HUES64 (cell line): ENCODE measurements at regions not wholly inside any gene's neighbourhood (a gene's known extent, or its start where the extent isn't known, plus 50 kb on each side); places are given as distances from the start of the nearest gene placed in this dataset.

Experiments
- H3K27ac ChIP-seq: 2 replicates; pipeline ENCODE4 v1.7.0; 2013; ENCODE audit warnings: low read depth, low read length, inconsistent platforms
- H3K27me3 ChIP-seq: 2 replicates; pipeline ENCODE4 v1.6.1; 2013; ENCODE audit warnings: mild to moderate bottlenecking, low read length; ENCODE audit not compliant: insufficient read depth
- H3K36me3 ChIP-seq: 2 replicates; pipeline ENCODE4 v1.6.1; 2013; ENCODE audit warnings: mild to moderate bottlenecking, low read length; ENCODE audit not compliant: insufficient read depth
- H3K4me1 ChIP-seq: 2 replicates; pipeline ENCODE4 v1.6.1; 2013; ENCODE audit warnings: mild to moderate bottlenecking, low read length, moderate library complexity; ENCODE audit not compliant: insufficient read depth
- H3K4me3 ChIP-seq: 2 replicates; pipeline ENCODE4 v1.5.1; 2013; ENCODE audit warnings: mild to moderate bottlenecking, low read length, moderate library complexity
- H3K9ac ChIP-seq: 2 replicates; pipeline ENCODE4 v1.6.1; 2013; ENCODE audit warnings: mild to moderate bottlenecking, low read depth, low read length
- H3K9me3 ChIP-seq: 2 replicates; pipeline ENCODE4 v1.6.1; 2013; ENCODE audit warnings: low read depth, low read length; ENCODE audit not compliant: insufficient read depth
- WGBS: fragments of 150-250, 120-280 bp; methylation state at CpG from one replicate; pipeline ENCODE4 v1.1.7; 2013; ENCODE audit warnings: missing lambda C conversion rate; 5-methylcytosine and 5-hydroxymethylcytosine counted together

GRCh38 chr3:31027191-31027761 lies 132.8 kb upstream of the GADL1 start:
- no peaks in the 10 kb centered on the region for H3K4me1 ChIP-seq
- H3K27me3 ChIP-seq = peaks cover 2% of the 10 kb centered on the region; the same call in 1 of the 2 replicates
- H3K4me3 ChIP-seq = no peak overlapping the region
- no peak overlapping the region for H3K27ac ChIP-seq
- H3K36me3 ChIP-seq = no peaks in the 10 kb centered on the region
- WGBS = 100% methylated on average over 1 of the region's 1 CpG
- no peak overlapping the region for H3K9ac ChIP-seq
- peaks cover 10% of the 10 kb centered on the region; the same call in 1 of the 2 replicates for H3K9me3 ChIP-seq

GRCh38 chr3:31027914-31028313 lies 133.5 kb upstream of the GADL1 start:
- 100% methylated on average over 1 of the region's 2 CpGs for WGBS

GRCh38 chr3:31028766-31029165 lies 134.3 kb upstream of the GADL1 start:
- H3K4me1 ChIP-seq = no peaks in the 10 kb centered on the region
- no peak overlapping the region for H3K9ac ChIP-seq
- H3K27ac ChIP-seq = no peak overlapping the region
- no peak overlapping the region for H3K4me3 ChIP-seq
- no peaks in the 10 kb centered on the region for H3K27me3 ChIP-seq
- peaks cover 10% of the 10 kb centered on the region; the same call in 1 of the 2 replicates for H3K9me3 ChIP-seq
- WGBS = 89% methylated on average over 1 of the region's 1 CpG
- H3K36me3 ChIP-seq = no peaks in the 10 kb centered on the region

More at GRCh38 chr3:31027914-31028313, 133.5 kb upstream of the GADL1 start:
- no peak overlapping the region for H3K4me3 ChIP-seq
- no peaks in the 10 kb centered on the region for H3K4me1 ChIP-seq
- H3K36me3 ChIP-seq = no peaks in the 10 kb centered on the region
- no peak overlapping the region for H3K27ac ChIP-seq
- peaks cover 10% of the 10 kb centered on the region; the same call in 1 of the 2 replicates for H3K9me3 ChIP-seq
- no peak overlapping the region for H3K9ac ChIP-seq
- H3K27me3 ChIP-seq = peaks cover 1% of the 10 kb centered on the region; the same call in 1 of the 2 replicates

- no peaks in the 10 kb centered on the region for H3K36me3 ChIP-seq
- no peak overlapping the region for H3K27ac ChIP-seq
- H3K9me3 ChIP-seq = peaks cover 10% of the 10 kb centered on the region; the same call in 1 of the 2 replicates
- no peaks in the 10 kb centered on the region for H3K4me1 ChIP-seq
- no peaks in the 10 kb centered on the region for H3K27me3 ChIP-seq
- no peak overlapping the region for H3K9ac ChIP-seq
- WGBS = 84% methylated on average over 3 of the region's 3 CpGs
- H3K4me3 ChIP-seq = no peak overlapping the region
Observed at GRCh38 chr3:31029706-31030105, 135.2 kb upstream of the GADL1 start.

GRCh38 chr3:31035681-31036080 lies 141.2 kb upstream of the GADL1 start:
- Histone ChIP-seq H3K4me3 (no peak overlapping the region), H3K9me3 (no peaks in the 10 kb centered on the region), H3K27me3 (no peaks in the 10 kb centered on the region), H3K4me1 (peaks cover 8% of the 10 kb centered on the region; the same call in 1 of the 2 replicates), H3K9ac (no peak overlapping the region), H3K36me3 (no peaks in the 10 kb centered on the region), H3K27ac (no peak overlapping the region)
- WGBS = 89% methylated on average over 1 of the region's 1 CpG

GRCh38 chr3:31038086-31038739 lies 143.8 kb upstream of the GADL1 start:
- H3K27me3 ChIP-seq = no peaks in the 10 kb centered on the region
- H3K9me3 ChIP-seq = peaks cover 7% of the 10 kb centered on the region; the same call in 1 of the 2 replicates
- WGBS = 97% methylated on average over 2 of the region's 3 CpGs
- no peak overlapping the region for H3K27ac ChIP-seq
- H3K4me1 ChIP-seq = peaks cover 23% of the 10 kb centered on the region
- H3K36me3 ChIP-seq = no peaks in the 10 kb centered on the region
- H3K9ac ChIP-seq = no peak overlapping the region
- H3K4me3 ChIP-seq = no peak overlapping the region

- Histone ChIP-seq H3K4me3 (no peak overlapping the region), H3K9me3 (peaks cover 13% of the 10 kb centered on the region; the same call in 1 of the 2 replicates), H3K4me1 (peaks cover 23% of the 10 kb centered on the region), H3K27ac (no peak overlapping the region), H3K27me3 (no peaks in the 10 kb centered on the region), H3K9ac (no peak overlapping the region), H3K36me3 (no peaks in the 10 kb centered on the region)
- 77% methylated on average over 1 of the region's 1 CpG for WGBS
Observed at GRCh38 chr3:31039145-31039544, 144.7 kb upstream of the GADL1 start.

GRCh38 chr3:31041161-31041978 lies 146.9 kb upstream of the GADL1 start:
- Histone ChIP-seq H3K27ac (peak overlapping the region; percentile 61), H3K4me1 (peaks cover 23% of the 10 kb centered on the region), H3K36me3 (no peaks in the 10 kb centered on the region), H3K9ac (peak overlapping the region; percentile 22; the same call in 1 of the 2 replicates), H3K4me3 (no peak overlapping the region), H3K27me3 (no peaks in the 10 kb centered on the region), H3K9me3 (peaks cover 13% of the 10 kb centered on the region; the same call in 1 of the 2 replicates)
- 55% methylated on average over 2 of the region's 2 CpGs for WGBS

- 89% methylated on average over 3 of the region's 3 CpGs for WGBS
- Histone ChIP-seq H3K27me3 (no peaks in the 10 kb centered on the region), H3K36me3 (no peaks in the 10 kb centered on the region), H3K27ac (no peak overlapping the region), H3K9ac (no peak overlapping the region), H3K4me1 (peaks cover 23% of the 10 kb centered on the region), H3K9me3 (peaks cover 13% of the 10 kb centered on the region; the same call in 1 of the 2 replicates), H3K4me3 (no peak overlapping the region)
Observed at GRCh38 chr3:31043184-31043819, 148.8 kb upstream of the GADL1 start.

GRCh38 chr3:31047673-31048072 lies 153.2 kb upstream of the GADL1 start:
- Histone ChIP-seq H3K9ac (no peak overlapping the region), H3K4me3 (no peak overlapping the region), H3K36me3 (no peaks in the 10 kb centered on the region), H3K9me3 (peaks cover 14% of the 10 kb centered on the region; the same call in 1 of the 2 replicates), H3K4me1 (no peaks in the 10 kb centered on the region), H3K27ac (no peak overlapping the region), H3K27me3 (no peaks in the 10 kb centered on the region)
- whole genome bisulfite sequencing = 99% methylated on average over 3 of the region's 3 CpGs
